ENCODE measurements at regions not wholly inside any gene's neighbourhood (a gene's known extent, or its start where the extent isn't known, plus 50 kb on each side); places are given as distances from the start of the nearest gene placed in this dataset.

GRCh38 chr7:22962775-22963350 is 51.1 kb downstream of the HYCC1 start:
- Histone ChIP-seq H3K4me1 (ENCODE audit: control insufficient read depth in 5 of 5, insufficient read depth in 5 of 5, low read length in 5 of 5) (no peaks in the 10 kb centered on the region), H3K36me3 (ENCODE audit: control insufficient read depth in 4 of 4, insufficient read depth in 4 of 4, low read length in 4 of 4) (peaks cover 0 to 21% (median 11%) of the 10 kb centered on the region in 4 donors), H3K4me3 (no peak overlapping the region), H3K9ac (ENCODE audit: insufficient read depth in 1 of 2, low read length in 2 of 2) (no peak overlapping the region), H3K9me3 (ENCODE audit: control insufficient read depth in 4 of 4, insufficient read depth in 3 of 4, low read length in 3 of 4) (no peaks in the 10 kb centered on the region), H3K27ac (ENCODE audit: low read depth in 1 of 2, low read length in 1 of 2) (no peak overlapping the region), H3K27me3 (ENCODE audit: control insufficient read depth in 3 of 3, insufficient read depth in 3 of 3, low read length in 2 of 3) (no peaks in the 10 kb centered on the region)
- DNase-seq (no peak), ATAC-seq (ENCODE audit: insufficient read depth, low FRiP score) (no peak)
- TF ChIP-seq CTCF (IDR thresholded peaks at IDR 0.05; ENCODE audit: control extremely low read depth, extremely low read depth), result no peak
- 79 to 95% methylated on average over 3 of the region's 3 CpGs for WGBS, 2 donors

- no peaks in the 10 kb centered on the region for H3K27me3 ChIP-seq (ENCODE audit: control insufficient read depth in 3 of 3, insufficient read depth in 3 of 3, low read length in 2 of 3)
- no peak overlapping the region for H3K4me3 ChIP-seq
- no peaks in the 10 kb centered on the region for H3K9me3 ChIP-seq (ENCODE audit: control insufficient read depth in 4 of 4, insufficient read depth in 3 of 4, low read length in 3 of 4)
- peaks cover 0 to 21% (median 10%) of the 10 kb centered on the region in 4 donors for H3K36me3 ChIP-seq (ENCODE audit: control insufficient read depth in 4 of 4, insufficient read depth in 4 of 4, low read length in 4 of 4)
- DNase-seq (no peak), ATAC-seq (ENCODE audit: insufficient read depth, low FRiP score) (no peak)
- TF ChIP-seq CTCF (IDR thresholded peaks at IDR 0.05; ENCODE audit: control extremely low read depth, extremely low read depth), result no peak
- H3K27ac ChIP-seq (ENCODE audit: low read depth in 1 of 2, low read length in 1 of 2), result no peak overlapping the region
- H3K4me1 ChIP-seq (ENCODE audit: control insufficient read depth in 5 of 5, insufficient read depth in 5 of 5, low read length in 5 of 5), result no peaks in the 10 kb centered on the region
- WGBS, 2 donors, result 91 to 96% methylated on average over 1 of the region's 1 CpG
- no peak overlapping the region for H3K9ac ChIP-seq (ENCODE audit: insufficient read depth in 1 of 2, low read length in 2 of 2)
These were observed 55.2 kb downstream of the HYCC1 start for GRCh38 chr7:22958742-22959141.

DNA sequence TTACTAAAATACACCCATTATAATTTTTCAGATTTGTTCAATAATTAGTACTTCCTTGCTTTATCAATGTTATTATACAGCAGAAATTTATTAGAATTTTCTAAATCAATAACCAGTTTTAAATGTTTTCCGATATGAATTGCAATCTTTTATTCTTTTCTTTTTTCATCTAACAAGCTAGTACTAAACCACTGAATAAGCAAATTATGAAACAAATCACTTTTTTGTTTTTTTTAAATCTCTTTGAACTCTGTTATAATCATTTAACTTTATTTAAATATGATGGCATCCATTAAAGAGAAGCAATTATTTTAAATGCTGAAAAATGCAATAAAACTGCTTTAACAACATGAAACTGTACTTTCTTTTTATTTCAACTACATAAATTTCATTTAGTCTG is 59.7 kb downstream of the HYCC1 start:
- no peak for DNase-seq
- no peak for ATAC-seq (ENCODE audit: insufficient read depth, low FRiP score)
- Histone ChIP-seq H3K9me3 (ENCODE audit: control insufficient read depth in 4 of 4, insufficient read depth in 3 of 4, low read length in 3 of 4) (no peaks in the 10 kb centered on the region), H3K27me3 (ENCODE audit: control insufficient read depth in 3 of 3, insufficient read depth in 3 of 3, low read length in 2 of 3) (no peaks in the 10 kb centered on the region), H3K36me3 (ENCODE audit: control insufficient read depth in 4 of 4, insufficient read depth in 4 of 4, low read length in 4 of 4) (peaks cover 0 to 12% (median 3%) of the 10 kb centered on the region in 4 donors), H3K4me1 (ENCODE audit: control insufficient read depth in 5 of 5, insufficient read depth in 5 of 5, low read length in 5 of 5) (peaks cover 0 to 9% (median 0%) of the 10 kb centered on the region in 5 donors), H3K27ac (ENCODE audit: low read depth in 1 of 2, low read length in 1 of 2) (no peak overlapping the region), H3K4me3 (no peak overlapping the region), H3K9ac (ENCODE audit: insufficient read depth in 1 of 2, low read length in 2 of 2) (no peak overlapping the region)
- WGBS, 2 donors, result 93 to 98% methylated on average over 1 of the region's 1 CpG
- no peak for TF ChIP-seq CTCF (IDR thresholded peaks at IDR 0.05; ENCODE audit: control extremely low read depth, extremely low read depth)
